ENCODE measurements at regions not wholly inside any gene's neighbourhood (a gene's known extent, or its start where the extent isn't known, plus 50 kb on each side); places are given as distances from the start of the nearest gene placed in this dataset.

GRCh38 chr13:63370101-63370500 lies 1954.5 kb upstream of the PCDH20 start:
- H3K4me3 Mint-ChIP-seq, result no peak overlapping the region
- H3K9me3 Mint-ChIP-seq, result peaks cover 5% of the 10 kb centered on the region
- H3K27me3 Mint-ChIP-seq, result no peaks in the 10 kb centered on the region
- DNase-seq, result no peak
- H3K4me1 Mint-ChIP-seq, result no peaks in the 10 kb centered on the region
- no peak overlapping the region for H3K27ac Mint-ChIP-seq
- CTCF ChIA-PET, result no interaction called here
- no peaks in the 10 kb centered on the region for H3K36me3 Mint-ChIP-seq

GRCh38 chr13:63367522-63368198 lies 1952.0 kb upstream of the PCDH20 start:
- H3K27me3 Mint-ChIP-seq, result no peaks in the 10 kb centered on the region
- no peaks in the 10 kb centered on the region for H3K4me1 Mint-ChIP-seq
- H3K27ac Mint-ChIP-seq, result no peak overlapping the region
- no peak for DNase-seq
- H3K9me3 Mint-ChIP-seq, result peaks cover 5% of the 10 kb centered on the region
- H3K36me3 Mint-ChIP-seq, result no peaks in the 10 kb centered on the region
- no peak overlapping the region for H3K4me3 Mint-ChIP-seq
- CTCF ChIA-PET, result no interaction called here

GRCh38 chr13:63364159-63364558 lies 1948.5 kb upstream of the PCDH20 start:
- no peaks in the 10 kb centered on the region for H3K4me1 Mint-ChIP-seq
- no peak overlapping the region for H3K4me3 Mint-ChIP-seq

GRCh38 chr13:63351533-63351932 lies 1935.9 kb upstream of the PCDH20 start:
- Mint-ChIP-seq H3K9me3 (peaks cover 5% of the 10 kb centered on the region), H3K36me3 (no peaks in the 10 kb centered on the region), H3K4me3 (no peak overlapping the region), H3K27ac (no peak overlapping the region), H3K4me1 (no peaks in the 10 kb centered on the region), H3K27me3 (no peaks in the 10 kb centered on the region)
- CTCF ChIA-PET, result no interaction called here
- DNase-seq, result no peak

More at GRCh38 chr13:63364159-63364558, 1948.5 kb upstream of the PCDH20 start:
- no peak for DNase-seq
- CTCF ChIA-PET, result no interaction called here
- Mint-ChIP-seq H3K27me3 (no peaks in the 10 kb centered on the region), H3K36me3 (no peaks in the 10 kb centered on the region), H3K27ac (no peak overlapping the region), H3K9me3 (peaks cover 5% of the 10 kb centered on the region)

- Mint-ChIP-seq H3K9me3 (peaks cover 5% of the 10 kb centered on the region), H3K27me3 (no peaks in the 10 kb centered on the region), H3K36me3 (no peaks in the 10 kb centered on the region), H3K4me3 (no peak overlapping the region), H3K27ac (no peak overlapping the region), H3K4me1 (no peaks in the 10 kb centered on the region)
- CTCF ChIA-PET, result no interaction called here
- DNase-seq, result no peak
These were observed 1935.4 kb upstream of the PCDH20 start for GRCh38 chr13:63351081-63351480.

- Mint-ChIP-seq H3K4me3 (no peak overlapping the region), H3K9me3 (peaks cover 2% of the 10 kb centered on the region), H3K27ac (no peak overlapping the region), H3K27me3 (no peaks in the 10 kb centered on the region), H3K36me3 (no peaks in the 10 kb centered on the region), H3K4me1 (no peaks in the 10 kb centered on the region)
- no peak for DNase-seq
- CTCF ChIA-PET, result no interaction called here
These were observed 1930.2 kb upstream of the PCDH20 start for GRCh38 chr13:63345835-63346234.

- Mint-ChIP-seq H3K36me3 (no peaks in the 10 kb centered on the region), H3K9me3 (peaks cover under 1% of the 10 kb centered on the region), H3K27me3 (no peaks in the 10 kb centered on the region), H3K27ac (no peak overlapping the region), H3K4me1 (no peaks in the 10 kb centered on the region), H3K4me3 (no peak overlapping the region)
- CTCF ChIA-PET, result no interaction called here
- DNase-seq, result no peak
These were observed 1929.1 kb upstream of the PCDH20 start for GRCh38 chr13:63344711-63345110.

GRCh38 chr13:63337921-63338320 lies 1922.3 kb upstream of the PCDH20 start:
- CTCF ChIA-PET, result no interaction called here
- Mint-ChIP-seq H3K36me3 (no peaks in the 10 kb centered on the region), H3K27me3 (no peaks in the 10 kb centered on the region), H3K4me3 (no peak overlapping the region), H3K27ac (no peak overlapping the region), H3K4me1 (no peaks in the 10 kb centered on the region), H3K9me3 (peaks cover 5% of the 10 kb centered on the region)
- DNase-seq, result no peak

GRCh38 chr13:63337041-63337440 lies 1921.4 kb upstream of the PCDH20 start:
- Mint-ChIP-seq H3K36me3 (no peaks in the 10 kb centered on the region), H3K9me3 (peaks cover 7% of the 10 kb centered on the region), H3K4me3 (no peak overlapping the region), H3K27ac (no peak overlapping the region), H3K27me3 (no peaks in the 10 kb centered on the region), H3K4me1 (no peaks in the 10 kb centered on the region)
- CTCF ChIA-PET, result no interaction called here
- DNase-seq, result no peak

GRCh38 chr13:63336549-63336948 lies 1920.9 kb upstream of the PCDH20 start:
- no peaks in the 10 kb centered on the region for H3K27me3 Mint-ChIP-seq
- CTCF ChIA-PET, result no interaction called here
- H3K27ac Mint-ChIP-seq, result no peak overlapping the region
- DNase-seq, result no peak
- no peaks in the 10 kb centered on the region for H3K4me1 Mint-ChIP-seq
- no peaks in the 10 kb centered on the region for H3K36me3 Mint-ChIP-seq
- H3K4me3 Mint-ChIP-seq, result no peak overlapping the region
- peaks cover 7% of the 10 kb centered on the region for H3K9me3 Mint-ChIP-seq

GRCh38 chr13:63327584-63327983 lies 1911.9 kb upstream of the PCDH20 start:
- no peak for DNase-seq
- Mint-ChIP-seq H3K27me3 (no peaks in the 10 kb centered on the region), H3K27ac (no peak overlapping the region), H3K4me1 (no peaks in the 10 kb centered on the region), H3K4me3 (no peak overlapping the region), H3K36me3 (no peaks in the 10 kb centered on the region), H3K9me3 (peaks cover 5% of the 10 kb centered on the region)
- CTCF ChIA-PET, result no interaction called here

GRCh38 chr13:63323441-63323840 lies 1907.8 kb upstream of the PCDH20 start:
- Mint-ChIP-seq H3K4me1 (no peaks in the 10 kb centered on the region), H3K9me3 (no peaks in the 10 kb centered on the region), H3K27me3 (no peaks in the 10 kb centered on the region), H3K36me3 (no peaks in the 10 kb centered on the region), H3K4me3 (no peak overlapping the region), H3K27ac (no peak overlapping the region)
- DNase-seq, result no peak
- CTCF ChIA-PET, result no interaction called here

- Mint-ChIP-seq H3K27ac (no peak overlapping the region), H3K36me3 (no peaks in the 10 kb centered on the region), H3K4me1 (no peaks in the 10 kb centered on the region), H3K27me3 (no peaks in the 10 kb centered on the region), H3K9me3 (no peaks in the 10 kb centered on the region), H3K4me3 (no peak overlapping the region)
- no peak for DNase-seq
- CTCF ChIA-PET, result no interaction called here
These were observed 1895.9 kb upstream of the PCDH20 start for GRCh38 chr13:63311587-63311986.

GRCh38 chr13:63308549-63309165 lies 1893.0 kb upstream of the PCDH20 start:
- Mint-ChIP-seq H3K4me3 (no peak overlapping the region), H3K36me3 (no peaks in the 10 kb centered on the region), H3K27me3 (no peaks in the 10 kb centered on the region), H3K4me1 (no peaks in the 10 kb centered on the region), H3K9me3 (peaks cover 7% of the 10 kb centered on the region), H3K27ac (no peak overlapping the region)
- CTCF ChIA-PET, result no interaction called here
- DNase-seq, result no peak

- Mint-ChIP-seq H3K27ac (no peak overlapping the region), H3K27me3 (no peaks in the 10 kb centered on the region), H3K4me1 (no peaks in the 10 kb centered on the region), H3K4me3 (no peak overlapping the region), H3K36me3 (no peaks in the 10 kb centered on the region), H3K9me3 (peaks cover 7% of the 10 kb centered on the region)
- no peak for DNase-seq
- CTCF ChIA-PET, result no interaction called here
These were observed 1891.6 kb upstream of the PCDH20 start for GRCh38 chr13:63307228-63307627.

Measured in activated naive CD4-positive, alpha-beta T cell treated with anti-CD3 and anti-CD28 coated beads, Interleukin-2, amount 10 ng/mL, durations not matched to agents 7 days and 5 days (primary cell).